ENCODE measurements at regions not wholly inside any gene's neighbourhood (a gene's known extent, or its start where the extent isn't known, plus 50 kb on each side); places are given as distances from the start of the nearest gene placed in this dataset.

DNA sequence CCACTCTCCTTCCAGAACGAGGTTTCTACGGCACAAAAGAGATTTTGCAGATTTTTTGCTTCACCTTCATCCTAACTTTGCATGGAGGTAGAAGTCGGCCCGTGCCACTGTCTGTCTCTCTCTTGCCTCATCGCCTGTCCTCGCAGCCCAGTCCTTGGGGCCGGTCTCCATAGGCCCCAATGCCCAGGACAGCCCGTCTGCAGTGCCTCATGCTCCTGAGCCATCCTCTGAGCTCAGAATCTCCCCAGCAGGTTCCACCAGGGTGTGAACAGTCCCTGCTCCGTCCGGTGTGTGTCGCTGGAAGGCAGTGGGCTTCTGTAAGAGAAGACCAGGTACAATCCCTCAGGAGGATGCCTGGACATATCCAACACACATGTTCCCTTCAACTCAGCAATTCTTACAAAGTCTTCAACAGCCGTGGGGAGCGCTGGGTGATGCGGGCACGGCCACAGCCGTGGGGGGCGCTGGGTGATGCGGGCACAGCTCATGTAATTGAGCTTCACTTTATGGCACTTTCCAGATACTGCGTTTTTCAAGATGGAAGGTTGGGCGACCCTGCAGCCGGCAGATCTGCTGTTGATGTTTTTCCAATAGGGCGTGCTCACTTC lies 231.9 kb downstream of the DLL1 start:
- TF ChIP-seq CTCF (IDR thresholded peaks at IDR 0.05; ENCODE audit: extremely low read depth in 1 of 2, insufficient read depth in 1 of 2, low read depth in 1 of 2, low read length in 2 of 2) (no peak), EZH2 (IDR thresholded peaks at IDR 0.05; ENCODE audit: borderline replicate concordance, low read depth, low read length, severe bottlenecking) (no peak), POLR2AphosphoS5 (IDR thresholded peaks at IDR 0.05; ENCODE audit: insufficient read depth, low read depth, low read length) (no peak), POLR2A (IDR thresholded peaks at IDR 0.05; ENCODE audit: low read depth, low read length) (no peak)
